ENCODE measurements at regions not wholly inside any gene's neighbourhood (a gene's known extent, or its start where the extent isn't known, plus 50 kb on each side); places are given as distances from the start of the nearest gene placed in this dataset.

DNA sequence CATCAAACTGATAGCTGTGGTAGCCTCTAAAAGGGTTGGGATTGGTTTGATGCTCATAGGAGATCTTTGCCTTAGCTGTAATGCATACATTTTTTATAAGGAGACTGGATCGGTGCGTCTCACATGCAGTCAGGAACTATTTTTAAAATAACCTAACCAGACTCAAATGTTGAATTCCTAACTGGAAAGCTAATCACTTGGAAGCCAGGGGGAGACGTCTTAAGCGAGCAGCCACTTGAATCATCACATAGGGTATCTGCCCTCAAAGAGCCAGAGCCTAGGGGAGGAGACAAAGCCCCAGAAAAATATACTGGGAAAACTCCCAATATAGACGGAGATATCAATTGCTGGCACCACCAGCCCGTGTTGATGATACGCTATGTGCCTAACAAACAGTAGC is 61.7 kb upstream of the PUM1 start:
- H3K4me3 ChIP-seq (ENCODE audit: control insufficient read depth in 1 of 7, extremely low read depth in 1 of 7, insufficient read depth in 4 of 7, low read depth in 2 of 7, low read length in 6 of 7), result no peak overlapping the region
- H3K9me3 ChIP-seq (ENCODE audit: control extremely low read depth in 1 of 5, control insufficient read depth in 4 of 5, insufficient read depth in 2 of 5, low read depth in 1 of 5, low read length in 4 of 5), result no peaks in the 10 kb centered on the region
- 94% methylated on average over 6 of the region's 7 CpGs for WGBS (ENCODE audit: insufficient coverage)
- no peaks in the 10 kb centered on the region for H3K36me3 ChIP-seq (ENCODE audit: control insufficient read depth in 4 of 4, insufficient read depth in 4 of 4, low read length in 3 of 4)
- no peak overlapping the region for H3K27ac ChIP-seq (ENCODE audit: insufficient read depth in 1 of 2, low read depth in 1 of 2, low read length in 2 of 2, poor library complexity in 1 of 2, severe bottlenecking in 2 of 2)
- CTCF ChIA-PET, result no interaction called here
- POLR2A ChIA-PET, result no interaction called here
- H3K27me3 ChIP-seq (replicated peaks in 2 of 5; ENCODE audit: control insufficient read depth in 4 of 5, insufficient read depth in 5 of 5, low read length in 4 of 5), result no peaks in the 10 kb centered on the region
- H3K4me1 ChIP-seq (ENCODE audit: control extremely low read depth in 1 of 4, control insufficient read depth in 4 of 4, insufficient read depth in 4 of 4, low read length in 3 of 4), result no peaks in the 10 kb centered on the region
- DNase-seq, result no peak

DNA sequence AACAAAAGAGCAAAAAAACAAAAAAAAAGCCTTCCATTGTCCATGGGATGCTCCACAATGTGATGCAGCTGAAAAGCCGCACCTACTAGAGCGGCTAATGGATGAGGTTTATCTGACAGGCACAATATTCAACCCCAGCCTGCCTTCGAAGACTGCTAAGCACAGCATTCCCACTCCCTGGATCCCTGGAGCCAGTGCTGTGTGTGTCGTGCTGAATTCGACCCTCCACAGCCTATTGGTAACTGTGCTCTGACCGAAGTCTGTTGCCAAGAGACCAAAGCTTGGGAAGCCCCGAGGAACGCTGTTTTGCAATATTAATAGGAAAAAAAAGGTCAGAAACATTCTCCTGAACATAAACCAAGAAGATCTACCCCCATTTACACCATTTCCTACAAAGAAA is 57.2 kb upstream of the PUM1 start:
- POLR2A ChIA-PET, result no interaction called here
- Histone ChIP-seq H3K27ac (ENCODE audit: insufficient read depth in 1 of 2, low read depth in 1 of 2, low read length in 2 of 2, poor library complexity in 1 of 2, severe bottlenecking in 2 of 2) (no peak overlapping the region), H3K36me3 (ENCODE audit: control insufficient read depth in 4 of 4, insufficient read depth in 4 of 4, low read length in 3 of 4) (no peaks in the 10 kb centered on the region), H3K9me3 (ENCODE audit: control extremely low read depth in 1 of 5, control insufficient read depth in 4 of 5, insufficient read depth in 2 of 5, low read depth in 1 of 5, low read length in 4 of 5) (no peaks in the 10 kb centered on the region), H3K4me1 (ENCODE audit: control extremely low read depth in 1 of 4, control insufficient read depth in 4 of 4, insufficient read depth in 4 of 4, low read length in 3 of 4) (no peaks in the 10 kb centered on the region), H3K27me3 (replicated peaks in 2 of 5; ENCODE audit: control insufficient read depth in 4 of 5, insufficient read depth in 5 of 5, low read length in 4 of 5) (no peaks in the 10 kb centered on the region), H3K4me3 (ENCODE audit: control insufficient read depth in 1 of 7, extremely low read depth in 1 of 7, insufficient read depth in 4 of 7, low read depth in 2 of 7, low read length in 6 of 7) (no peak overlapping the region)
- CTCF ChIA-PET, result no interaction called here
- no peak for DNase-seq
- 93% methylated on average over 5 of the region's 8 CpGs for WGBS (ENCODE audit: insufficient coverage)

DNA sequence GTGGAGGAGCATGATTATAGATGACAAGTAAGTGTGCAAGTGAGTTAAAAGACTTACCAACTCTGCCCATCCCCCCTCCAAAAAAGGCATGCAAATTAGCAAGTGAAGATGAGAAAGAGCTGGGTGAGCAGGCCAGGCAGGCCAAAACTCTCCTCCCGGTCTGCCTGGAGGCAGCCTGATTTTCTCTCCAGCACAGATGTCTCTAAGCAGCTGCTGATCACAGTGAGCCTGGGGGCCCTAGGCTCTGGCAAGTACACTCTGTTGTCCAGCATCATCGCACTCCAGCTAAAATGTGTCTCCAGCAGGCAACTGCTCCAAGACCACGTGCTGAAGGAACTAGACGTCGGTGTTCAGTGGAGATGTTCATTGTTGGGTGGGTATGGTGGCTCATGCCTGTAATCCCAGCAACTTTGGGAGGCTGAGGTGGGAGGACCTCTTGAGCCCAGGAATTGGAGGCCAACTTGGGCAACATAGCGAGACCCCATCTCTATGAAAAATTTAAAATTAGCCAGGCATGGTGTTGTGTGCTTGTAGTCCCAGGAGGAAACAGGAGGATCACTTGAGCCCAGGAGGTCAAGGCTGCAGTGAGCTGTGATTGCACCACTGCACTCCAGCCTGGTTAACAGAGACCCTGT is 56.7 kb upstream of the PUM1 start:
- POLR2A ChIA-PET, result interaction anchor here (0.5 kb wide), 1 partner anchor 12 kb away, joined by 3 read pairs; no protein-coding TSS in a partner anchor
- no peak overlapping the region for H3K27ac ChIP-seq (ENCODE audit: insufficient read depth in 1 of 2, low read depth in 1 of 2, low read length in 2 of 2, poor library complexity in 1 of 2, severe bottlenecking in 2 of 2)
- CTCF ChIA-PET, result no interaction called here
- H3K27me3 ChIP-seq (replicated peaks in 2 of 5; ENCODE audit: control insufficient read depth in 4 of 5, insufficient read depth in 5 of 5, low read length in 4 of 5), result no peaks in the 10 kb centered on the region
- H3K36me3 ChIP-seq (ENCODE audit: control insufficient read depth in 4 of 4, insufficient read depth in 4 of 4, low read length in 3 of 4), result no peaks in the 10 kb centered on the region
- WGBS (ENCODE audit: insufficient coverage), result 93% methylated on average over 5 of the region's 6 CpGs
- no peaks in the 10 kb centered on the region for H3K9me3 ChIP-seq (ENCODE audit: control extremely low read depth in 1 of 5, control insufficient read depth in 4 of 5, insufficient read depth in 2 of 5, low read depth in 1 of 5, low read length in 4 of 5)
- H3K4me1 ChIP-seq (ENCODE audit: control extremely low read depth in 1 of 4, control insufficient read depth in 4 of 4, insufficient read depth in 4 of 4, low read length in 3 of 4), result no peaks in the 10 kb centered on the region
- no peak overlapping the region for H3K4me3 ChIP-seq (ENCODE audit: control insufficient read depth in 1 of 7, extremely low read depth in 1 of 7, insufficient read depth in 4 of 7, low read depth in 2 of 7, low read length in 6 of 7)
- DNase-seq, result no peak

DNA sequence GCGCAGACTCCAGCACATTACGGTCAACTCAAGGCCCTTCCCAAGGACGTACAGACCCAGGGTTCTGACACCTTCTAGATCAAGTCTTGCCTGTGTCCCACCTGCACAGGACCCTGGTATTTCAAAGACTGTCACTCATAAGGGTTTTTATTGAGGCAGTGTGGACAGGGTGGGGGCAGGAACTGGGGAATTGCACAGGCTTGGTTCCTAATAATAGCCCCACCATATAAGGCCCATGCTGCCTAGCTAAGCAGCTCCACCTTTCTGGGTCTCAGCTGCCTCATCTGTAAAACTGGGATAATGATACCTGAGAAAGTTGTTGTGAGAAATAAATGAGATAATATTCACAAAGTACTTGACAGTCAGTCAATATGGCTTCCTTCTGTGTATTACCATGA is 55.3 kb upstream of the PUM1 start:
- WGBS (ENCODE audit: insufficient coverage), result 100% methylated on average over 2 of the region's 3 CpGs
- no peak overlapping the region for H3K27ac ChIP-seq (ENCODE audit: insufficient read depth in 1 of 2, low read depth in 1 of 2, low read length in 2 of 2, poor library complexity in 1 of 2, severe bottlenecking in 2 of 2)

DNA sequence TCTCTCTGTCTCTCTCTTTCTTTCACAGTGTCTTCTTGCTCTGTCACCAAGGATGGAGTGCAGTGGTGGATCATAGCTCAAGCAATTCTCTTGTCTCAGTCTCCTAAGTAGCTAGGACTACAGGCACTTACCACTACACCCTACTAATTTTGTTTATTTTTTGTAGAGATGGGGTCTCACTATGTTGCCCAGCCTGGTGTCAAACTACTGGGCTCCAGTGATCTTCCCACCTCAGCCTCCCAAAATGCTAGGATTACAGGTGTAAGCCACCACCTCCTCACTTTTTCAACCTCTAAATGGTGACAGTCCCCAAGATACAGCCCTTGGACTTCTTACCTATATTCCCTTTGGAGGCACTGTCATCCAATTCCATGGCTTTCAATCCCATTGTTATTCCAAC is 50.5 kb upstream of the PUM1 start:
- Histone ChIP-seq H3K9me3 (ENCODE audit: control extremely low read depth in 1 of 5, control insufficient read depth in 4 of 5, insufficient read depth in 2 of 5, low read depth in 1 of 5, low read length in 4 of 5) (no peaks in the 10 kb centered on the region), H3K4me1 (ENCODE audit: control extremely low read depth in 1 of 4, control insufficient read depth in 4 of 4, insufficient read depth in 4 of 4, low read length in 3 of 4) (no peaks in the 10 kb centered on the region), H3K27ac (ENCODE audit: insufficient read depth in 1 of 2, low read depth in 1 of 2, low read length in 2 of 2, poor library complexity in 1 of 2, severe bottlenecking in 2 of 2) (no peak overlapping the region), H3K27me3 (replicated peaks in 2 of 5; ENCODE audit: control insufficient read depth in 4 of 5, insufficient read depth in 5 of 5, low read length in 4 of 5) (no peaks in the 10 kb centered on the region), H3K36me3 (ENCODE audit: control insufficient read depth in 4 of 4, insufficient read depth in 4 of 4, low read length in 3 of 4) (no peaks in the 10 kb centered on the region), H3K4me3 (ENCODE audit: control insufficient read depth in 1 of 7, extremely low read depth in 1 of 7, insufficient read depth in 4 of 7, low read depth in 2 of 7, low read length in 6 of 7) (no peak overlapping the region)
- no peak for DNase-seq
- ChIA-PET POLR2A (interaction anchor here (0.6 kb wide), 1 partner anchor 1461 kb away, joined by 4 read pairs; no protein-coding TSS in a partner anchor), CTCF (no interaction called here)

More for the DNA sequence above, 55.3 kb upstream of the PUM1 start:
- CTCF ChIA-PET, result no interaction called here
- Histone ChIP-seq H3K36me3 (ENCODE audit: control insufficient read depth in 4 of 4, insufficient read depth in 4 of 4, low read length in 3 of 4) (no peaks in the 10 kb centered on the region), H3K4me3 (ENCODE audit: control insufficient read depth in 1 of 7, extremely low read depth in 1 of 7, insufficient read depth in 4 of 7, low read depth in 2 of 7, low read length in 6 of 7) (no peak overlapping the region), H3K9me3 (ENCODE audit: control extremely low read depth in 1 of 5, control insufficient read depth in 4 of 5, insufficient read depth in 2 of 5, low read depth in 1 of 5, low read length in 4 of 5) (no peaks in the 10 kb centered on the region), H3K27me3 (replicated peaks in 2 of 5; ENCODE audit: control insufficient read depth in 4 of 5, insufficient read depth in 5 of 5, low read length in 4 of 5) (no peaks in the 10 kb centered on the region), H3K4me1 (ENCODE audit: control extremely low read depth in 1 of 4, control insufficient read depth in 4 of 4, insufficient read depth in 4 of 4, low read length in 3 of 4) (no peaks in the 10 kb centered on the region)
- DNase-seq, result no peak
- POLR2A ChIA-PET, result interaction anchor here (0.7 kb wide), 1 partner anchor 1230 kb away, joined by 3 read pairs; no protein-coding TSS in a partner anchor

Data from common myeloid progenitor, CD34-positive (primary cell).